PC-9 (cell line): ENCODE measurements at regions not wholly inside any gene's neighbourhood (a gene's known extent, or its start where the extent isn't known, plus 50 kb on each side); places are given as distances from the start of the nearest gene placed in this dataset.

Source experiments
- BruUV-seq: library from RNA; stranded (reverse); fragments of 400-500 nt; replicated peaks from 2 replicates; lab custom pipeline; 2021; lab: Mats Ljungman, UMichigan
- CTCF ChIA-PET: fragments of 300-600 bp; sonication (Branson Sonifier 250); formaldehyde crosslinking; loops from one replicate; lab custom pipeline; 2022; ENCODE audit warnings: antibody characterized with exemption; lab: Charles Lee
- POLR2A ChIA-PET: fragments of 300-600 bp; sonication (Branson Sonifier 250); formaldehyde crosslinking; loops from one replicate; lab custom pipeline; 2022; ENCODE audit warnings: antibody characterized with exemption; ENCODE audit not compliant: unreplicated experiment; lab: Charles Lee
- DNase-seq, 2 experiments: peaks; one replicate each; pipeline versions ENCODE4 v3.0.0 to v3.0.0-alpha.2; 2015 to 2022; ENCODE audit warnings: mixed read lengths in 1 of 2
- H2AFZ ChIP-seq: fragments of 200-600 bp; sonication (generic); 2 replicates; pipeline ENCODE4 v1.8.1; 2017; ENCODE audit warnings: antibody characterized with exemption
- H3F3A ChIP-seq: fragments of 200-600 bp; sonication (generic); 2 replicates; pipeline ENCODE4 v1.8.1; 2017; ENCODE audit warnings: antibody characterized with exemption, mild to moderate bottlenecking, low read depth; ENCODE audit not compliant: insufficient read depth
- H3K27ac ChIP-seq: fragments of 200-600 bp; sonication (generic); 2 replicates; pipeline ENCODE4 v1.6.1; 2016; ENCODE audit warnings: mixed run types
- H3K27me3 ChIP-seq: fragments of 200-600 bp; sonication (generic); 2 replicates; pipeline ENCODE4 v1.6.1; 2016; ENCODE audit warnings: low read depth, mixed run types; ENCODE audit not compliant: insufficient read depth
- H3K36me3 ChIP-seq: fragments of 200-600 bp; sonication (generic); 2 replicates; pipeline ENCODE4 v1.6.1; 2016; ENCODE audit warnings: low read depth, mixed run types
- H3K4me1 ChIP-seq: fragments of 200-600 bp; sonication (generic); replicated peaks from 2 replicates; pipeline ENCODE4 v1.6.1; 2016; ENCODE audit warnings: mixed run types; ENCODE audit not compliant: insufficient read depth
- H3K4me2 ChIP-seq: fragments of 200-600 bp; sonication (generic); 2 replicates; pipeline ENCODE4 v1.6.1; 2017; ENCODE audit warnings: mixed run types
- H3K4me3 ChIP-seq: fragments of 200-600 bp; sonication (generic); 2 replicates; pipeline ENCODE4 v1.6.1; 2016; ENCODE audit warnings: mixed run types
- H3K79me2 ChIP-seq: fragments of 200-600 bp; sonication (generic); 2 replicates; pipeline ENCODE4 v1.6.1; 2017; ENCODE audit warnings: low read depth, mixed run types
- H3K9me2 ChIP-seq: fragments of 200-600 bp; sonication (generic); 2 replicates; pipeline ENCODE4 v1.8.1; 2017; ENCODE audit warnings: mild to moderate bottlenecking; ENCODE audit not compliant: insufficient read depth
- H3K9me3 ChIP-seq: fragments of 200-600 bp; sonication (generic); 2 replicates; pipeline ENCODE4 v1.8.1; 2016; ENCODE audit warnings: low read depth; ENCODE audit not compliant: insufficient read depth
- H4K20me1 ChIP-seq: fragments of 200-600 bp; sonication (generic); 2 replicates; pipeline ENCODE4 v1.8.1; 2017; ENCODE audit not compliant: insufficient read depth
- EZH2 ChIP-seq: fragments of 200-600 bp; sonication (generic); IDR thresholded peaks from 2 replicates; pipeline ENCODE4 v1.8.0; 2017; ENCODE audit warnings: antibody characterized with exemption, low read depth
- intact Hi-C: fragments of 100-400 bp; cut with micrococcal nuclease; formaldehyde crosslinking; loops from one replicate; pipeline ENCODE4 v1.10.0; 2022; ENCODE audit not compliant: unreplicated experiment
- TF ChIP-seq, protein P1 (sequence below): fragments of 200-600 bp; sonication (generic); conservative IDR thresholded peaks from 2 replicates; pipeline ENCODE4 v1.6.1; 2017; ENCODE audit warnings: mixed run types, antibody characterized with exemption, mild to moderate bottlenecking, moderate library complexity

DNA sequence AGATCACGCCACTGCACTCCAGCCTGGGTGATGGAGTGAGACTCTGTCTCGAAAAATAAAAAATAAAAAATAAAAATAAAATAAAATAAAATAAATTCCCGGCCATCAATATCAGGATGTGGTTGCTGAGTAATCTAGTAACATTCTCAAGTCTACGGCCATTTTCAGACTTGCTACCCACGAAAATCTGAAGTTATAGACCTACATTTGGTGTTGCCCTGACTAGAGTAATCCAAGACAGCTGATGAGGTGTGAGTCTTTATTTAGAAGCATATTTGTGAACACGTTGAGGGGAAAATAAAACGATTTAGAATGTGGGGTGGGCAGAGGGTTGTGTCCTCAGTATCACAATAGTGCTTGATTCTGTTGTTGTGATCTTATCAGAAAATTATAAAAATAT lies 130.2 kb upstream of the MID1 start:
- no peak overlapping the region for H3K4me3 ChIP-seq
- DNase-seq, result no peak
- ChIA-PET CTCF (no interaction called here), POLR2A (no interaction called here)
- intact Hi-C loops, result loop anchor here (10.0 kb wide), 1 partner anchor 136 kb away; no protein-coding TSS in a partner anchor
- no peaks in the 10 kb centered on the region for H3K9me3 ChIP-seq
- no peaks in the 10 kb centered on the region for H3K36me3 ChIP-seq
- no peak overlapping the region for H3K27ac ChIP-seq
- TF ChIP-seq, protein P1, sequence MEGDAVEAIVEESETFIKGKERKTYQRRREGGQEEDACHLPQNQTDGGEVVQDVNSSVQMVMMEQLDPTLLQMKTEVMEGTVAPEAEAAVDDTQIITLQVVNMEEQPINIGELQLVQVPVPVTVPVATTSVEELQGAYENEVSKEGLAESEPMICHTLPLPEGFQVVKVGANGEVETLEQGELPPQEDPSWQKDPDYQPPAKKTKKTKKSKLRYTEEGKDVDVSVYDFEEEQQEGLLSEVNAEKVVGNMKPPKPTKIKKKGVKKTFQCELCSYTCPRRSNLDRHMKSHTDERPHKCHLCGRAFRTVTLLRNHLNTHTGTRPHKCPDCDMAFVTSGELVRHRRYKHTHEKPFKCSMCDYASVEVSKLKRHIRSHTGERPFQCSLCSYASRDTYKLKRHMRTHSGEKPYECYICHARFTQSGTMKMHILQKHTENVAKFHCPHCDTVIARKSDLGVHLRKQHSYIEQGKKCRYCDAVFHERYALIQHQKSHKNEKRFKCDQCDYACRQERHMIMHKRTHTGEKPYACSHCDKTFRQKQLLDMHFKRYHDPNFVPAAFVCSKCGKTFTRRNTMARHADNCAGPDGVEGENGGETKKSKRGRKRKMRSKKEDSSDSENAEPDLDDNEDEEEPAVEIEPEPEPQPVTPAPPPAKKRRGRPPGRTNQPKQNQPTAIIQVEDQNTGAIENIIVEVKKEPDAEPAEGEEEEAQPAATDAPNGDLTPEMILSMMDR, result no peak
- TF ChIP-seq EZH2, result no peak
- no peaks in the 10 kb centered on the region for H3K4me1 ChIP-seq
- no peaks in the 10 kb centered on the region for H3K27me3 ChIP-seq
- no TSS peak for BruUV-seq
- H3K9me2 ChIP-seq, result no peaks in the 10 kb centered on the region
- H3K79me2 ChIP-seq, result no peaks in the 10 kb centered on the region
- no peaks in the 10 kb centered on the region for H3F3A ChIP-seq
- H2AFZ ChIP-seq, result no peak overlapping the region
- H3K4me2 ChIP-seq, result no peak overlapping the region
- no peaks in the 10 kb centered on the region for H4K20me1 ChIP-seq

DNA sequence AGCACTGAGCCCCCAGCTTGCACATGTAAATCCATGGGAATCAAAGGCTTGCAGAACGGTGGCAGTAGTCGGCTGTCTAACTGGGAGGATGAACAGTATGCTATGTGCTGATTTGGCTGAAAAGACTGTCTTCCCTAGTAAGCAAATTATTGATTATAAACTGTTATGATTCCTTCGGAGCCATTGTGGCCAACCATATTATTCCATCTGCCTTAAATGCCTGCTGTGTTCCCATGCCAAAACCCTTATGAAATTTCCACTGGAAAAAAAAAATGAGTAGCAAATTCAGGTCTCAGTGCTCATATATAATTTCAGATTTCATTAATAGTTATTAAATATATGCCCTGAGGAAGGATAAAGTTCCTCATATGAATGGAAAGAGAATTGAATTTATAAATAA lies 132.7 kb upstream of the MID1 start:
- Histone ChIP-seq H3K27me3 (no peaks in the 10 kb centered on the region), H3F3A (no peaks in the 10 kb centered on the region), H3K79me2 (no peaks in the 10 kb centered on the region), H3K4me2 (no peak overlapping the region), H3K9me3 (no peaks in the 10 kb centered on the region), H2AFZ (no peak overlapping the region), H3K9me2 (no peaks in the 10 kb centered on the region), H3K4me1 (no peaks in the 10 kb centered on the region), H3K4me3 (no peak overlapping the region), H4K20me1 (no peaks in the 10 kb centered on the region), H3K27ac (no peak overlapping the region), H3K36me3 (no peaks in the 10 kb centered on the region)
- TF ChIP-seq EZH2, result no peak
- TF ChIP-seq, protein P1, result no peak
- POLR2A ChIA-PET, result no interaction called here
- intact Hi-C loops, result loop anchor here (10.0 kb wide), 1 partner anchor 138 kb away; no protein-coding TSS in a partner anchor
- BruUV-seq, result no TSS peak
- CTCF ChIA-PET, result no interaction called here
- DNase-seq, result no peak

DNA sequence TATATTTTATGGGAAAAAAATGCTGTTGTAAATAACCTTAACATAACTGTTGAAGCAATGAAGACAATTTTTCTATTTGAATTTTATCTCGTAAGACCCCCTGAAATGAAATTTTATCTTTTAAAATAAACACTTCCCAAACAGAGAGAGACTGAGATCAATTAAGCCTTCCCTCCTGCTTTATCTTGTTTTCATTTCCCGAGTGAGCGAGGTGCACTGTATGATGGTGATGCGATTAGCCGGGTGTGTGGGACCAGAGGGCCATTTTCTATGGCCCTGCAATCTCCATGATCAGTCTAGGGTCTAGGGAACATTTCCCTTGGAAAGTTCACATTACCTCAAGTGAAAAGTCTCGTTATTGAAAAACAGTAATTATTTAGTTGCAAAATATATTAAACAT lies 134.1 kb upstream of the MID1 start:
- no peaks in the 10 kb centered on the region for H3K79me2 ChIP-seq
- no peak overlapping the region for H3K4me2 ChIP-seq
- no peak for TF ChIP-seq EZH2
- TF ChIP-seq, protein P1, result no peak

More for the DNA sequence above, 134.1 kb upstream of the MID1 start:
- no peak overlapping the region for H3K27ac ChIP-seq
- no peak for DNase-seq
- no peak overlapping the region for H3K4me3 ChIP-seq
- H3K9me2 ChIP-seq, result no peaks in the 10 kb centered on the region
- H3K36me3 ChIP-seq, result no peaks in the 10 kb centered on the region
- H3K27me3 ChIP-seq, result no peaks in the 10 kb centered on the region
- no peak overlapping the region for H2AFZ ChIP-seq
- H4K20me1 ChIP-seq, result no peaks in the 10 kb centered on the region
- no peaks in the 10 kb centered on the region for H3K4me1 ChIP-seq
- no peaks in the 10 kb centered on the region for H3K9me3 ChIP-seq
- POLR2A ChIA-PET, result interaction anchor here (0.5 kb wide), 1 partner anchor 160 kb away, joined by 6 read pairs; no protein-coding TSS in a partner anchor
- BruUV-seq, result no TSS peak
- H3F3A ChIP-seq, result no peaks in the 10 kb centered on the region
- CTCF ChIA-PET, result no interaction called here
- intact Hi-C loops, result loop anchor here (10.0 kb wide), 1 partner anchor 140 kb away; no protein-coding TSS in a partner anchor
